Muscle layer of colon (tissue), 2 donors: ENCODE measurements at regions not wholly inside any gene's neighbourhood (a gene's known extent, or its start where the extent isn't known, plus 50 kb on each side); places are given as distances from the start of the nearest gene placed in this dataset.

Experiments used
- H3K27ac ChIP-seq: one replicate; pipeline ENCODE4 v1.7.0; 2013; ENCODE audit warnings: low read depth, mild to moderate bottlenecking, low read length, moderate library complexity
- H3K27me3 ChIP-seq, 2 donors: one replicate each; pipeline ENCODE4 v1.7.0; 2013; ENCODE audit warnings: low read length in 2 of 2, mild to moderate bottlenecking in 2 of 2; ENCODE audit not compliant: insufficient read depth in 2 of 2, control insufficient read depth in 1 of 2
- H3K36me3 ChIP-seq: one replicate; pipeline ENCODE4 v1.7.0; 2013; ENCODE audit warnings: mild to moderate bottlenecking, low read length; ENCODE audit not compliant: insufficient read depth
- H3K4me1 ChIP-seq: one replicate; pipeline ENCODE4 v1.7.0; 2013; ENCODE audit warnings: mild to moderate bottlenecking, low read length; ENCODE audit not compliant: insufficient read depth
- H3K4me3 ChIP-seq, 2 donors: one replicate each; pipeline ENCODE4 v1.7.0; 2013; ENCODE audit warnings: low read length in 2 of 2, low read depth in 1 of 2, mild to moderate bottlenecking in 1 of 2, moderate library complexity in 1 of 2
- H3K9ac ChIP-seq: one replicate; pipeline ENCODE4 v1.7.0; 2013; ENCODE audit warnings: low read length
- H3K9me3 ChIP-seq: one replicate; pipeline ENCODE4 v1.7.0; 2013; ENCODE audit warnings: mild to moderate bottlenecking, low read length
- donor health status: abdominal sarcoma.
- donor health status: Adenocarcinoma of cecum.

DNA sequence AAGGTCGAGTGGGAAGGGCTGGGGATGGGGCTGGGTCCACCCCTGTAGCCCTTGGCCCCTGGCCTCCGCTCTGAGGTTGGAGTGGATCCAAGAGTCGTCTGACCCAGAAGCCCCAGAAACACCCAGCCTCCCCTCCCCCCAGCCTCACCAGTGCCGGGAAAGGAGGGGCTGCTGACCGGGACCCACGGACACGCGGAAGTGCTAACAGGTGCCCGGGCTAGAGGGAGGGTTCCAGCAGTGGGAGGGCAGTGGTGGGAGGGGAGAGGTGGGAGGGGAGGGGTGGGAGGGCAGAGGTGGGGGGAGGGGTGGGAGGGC, 131.8 kb upstream of the NKX1-1 start:
- H3K36me3 ChIP-seq = no peaks in the 10 kb centered on the region
- no peak overlapping the region for H3K4me3 ChIP-seq
- H3K4me1 ChIP-seq = no peaks in the 10 kb centered on the region
- H3K27me3 ChIP-seq = peaks cover 0 to 20% of the 10 kb centered on the region in 2 donors
- no peaks in the 10 kb centered on the region for H3K9me3 ChIP-seq
- H3K9ac ChIP-seq = no peak overlapping the region
- no peak overlapping the region for H3K27ac ChIP-seq

DNA sequence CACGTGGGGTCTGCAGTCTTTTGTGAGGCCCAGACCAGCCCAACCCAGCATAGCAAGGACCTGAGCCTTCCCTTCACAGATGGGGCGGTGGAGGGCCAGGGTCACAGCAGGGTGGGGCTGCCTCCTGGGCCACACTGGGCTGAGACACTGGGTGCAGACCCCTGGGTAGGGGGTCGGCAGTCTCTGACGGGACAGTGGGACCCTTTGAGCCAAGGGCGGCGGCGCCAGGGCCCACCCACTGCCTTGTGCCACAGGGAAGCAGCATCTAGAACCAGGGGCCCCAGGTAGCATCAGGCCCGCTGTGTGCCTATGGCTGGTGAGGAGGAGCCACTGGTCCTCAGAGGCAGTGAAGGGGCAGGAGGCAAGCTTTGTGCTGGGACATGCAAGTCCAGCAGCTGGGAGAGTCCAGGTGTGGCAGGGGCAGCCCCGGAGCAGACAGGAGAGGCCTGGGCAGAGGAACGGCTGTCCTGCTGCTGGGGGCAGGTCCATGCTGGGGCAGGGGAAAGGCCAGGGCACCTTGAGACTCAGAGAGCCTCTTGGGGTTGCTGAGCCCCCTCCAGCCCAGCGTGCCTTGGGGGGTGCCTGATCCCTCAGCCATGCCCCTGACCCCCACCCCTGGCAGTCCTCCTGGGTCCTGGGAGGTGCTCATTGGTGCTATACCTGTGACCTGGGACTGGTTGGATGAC, 131.3 kb upstream of the NKX1-1 start:
- no peak overlapping the region for H3K9ac ChIP-seq
- H3K4me1 ChIP-seq = no peaks in the 10 kb centered on the region
- no peaks in the 10 kb centered on the region for H3K9me3 ChIP-seq
- no peaks in the 10 kb centered on the region for H3K36me3 ChIP-seq
- no peak overlapping the region for H3K4me3 ChIP-seq
- no peak overlapping the region for H3K27ac ChIP-seq
- peaks cover 0 to 24% of the 10 kb centered on the region in 2 donors for H3K27me3 ChIP-seq

DNA sequence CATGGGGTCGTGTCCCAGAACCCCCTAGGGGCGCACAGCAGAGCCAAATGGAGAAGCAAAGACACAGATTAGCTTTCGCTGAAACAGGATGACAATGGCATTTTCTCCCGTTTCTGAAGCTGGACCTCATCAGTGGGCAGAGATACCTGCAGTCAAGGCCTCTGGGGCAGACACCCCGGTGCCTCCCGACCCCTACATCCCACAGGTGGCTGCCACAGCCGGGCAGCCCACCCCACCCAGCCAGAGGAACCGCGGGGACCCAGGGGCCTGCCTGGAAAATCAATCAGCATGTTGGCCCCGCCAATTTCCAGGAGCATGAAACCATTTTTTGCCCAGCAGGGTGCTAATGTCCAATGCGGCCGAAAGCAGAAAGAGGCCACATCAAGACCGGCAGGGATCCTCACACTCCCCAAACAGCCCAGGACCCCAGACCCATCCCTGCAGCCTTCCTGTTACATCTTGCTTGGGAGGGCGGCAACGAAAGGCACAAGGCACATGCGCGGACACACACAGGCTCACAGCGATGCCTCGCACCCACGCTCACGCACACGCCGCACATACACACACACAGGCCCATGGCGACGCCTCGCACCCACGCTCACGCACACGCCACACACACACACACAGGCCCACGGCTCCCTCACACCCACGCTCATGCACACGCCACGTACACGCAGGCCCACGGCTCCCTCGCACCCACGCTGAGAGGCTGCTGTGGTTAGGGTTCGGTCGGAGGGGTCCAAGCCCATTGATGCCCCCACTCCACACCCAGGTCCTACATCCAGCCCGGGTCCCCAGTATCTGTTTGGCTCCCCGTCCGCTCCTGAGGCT, 130.6 kb upstream of the NKX1-1 start:
- Histone ChIP-seq H3K27me3 (peaks cover 0 to 28% of the 10 kb centered on the region in 2 donors), H3K36me3 (no peaks in the 10 kb centered on the region), H3K9me3 (no peaks in the 10 kb centered on the region)

DNA sequence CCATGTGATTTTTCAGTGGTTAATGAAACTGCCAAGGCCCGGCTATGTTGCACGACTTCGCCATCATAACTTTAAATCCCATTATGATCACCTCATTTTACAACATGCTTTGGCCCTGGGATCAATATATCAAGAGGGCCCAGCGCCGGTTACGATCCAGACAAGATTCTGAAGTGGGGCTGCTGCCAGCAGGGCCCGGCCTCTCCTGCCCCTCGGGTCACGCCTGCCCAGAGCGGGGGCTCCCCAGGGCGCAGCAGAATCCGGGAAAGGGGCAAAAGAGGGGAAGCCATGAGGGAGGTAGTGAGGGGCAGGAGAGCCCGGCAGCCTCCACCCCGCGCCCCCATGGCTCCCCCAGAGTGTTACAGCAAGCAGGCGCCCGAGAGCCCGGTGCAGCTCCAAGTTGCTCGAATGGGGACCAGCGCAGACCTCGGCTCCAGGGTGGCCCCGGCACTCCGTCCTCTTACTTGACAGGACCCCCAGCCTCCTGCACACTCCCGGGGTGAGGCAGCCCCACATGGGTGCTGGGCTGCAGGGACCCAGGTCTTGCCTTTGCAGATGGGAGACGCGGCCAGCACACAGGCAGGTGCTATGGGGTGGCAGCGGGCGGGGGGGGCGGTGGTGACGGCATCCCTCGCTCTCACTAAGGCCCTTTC, 129.8 kb upstream of the NKX1-1 start:
- Histone ChIP-seq H3K36me3 (no peaks in the 10 kb centered on the region), H3K4me3 (no peak overlapping the region), H3K9ac (no peak overlapping the region), H3K27me3 (peaks cover 0 to 33% of the 10 kb centered on the region in 2 donors), H3K9me3 (no peaks in the 10 kb centered on the region), H3K27ac (no peak overlapping the region), H3K4me1 (no peaks in the 10 kb centered on the region)

More for the DNA sequence above, 130.6 kb upstream of the NKX1-1 start:
- Histone ChIP-seq H3K4me1 (no peaks in the 10 kb centered on the region), H3K27ac (no peak overlapping the region), H3K4me3 (no peak overlapping the region), H3K9ac (no peak overlapping the region)

DNA sequence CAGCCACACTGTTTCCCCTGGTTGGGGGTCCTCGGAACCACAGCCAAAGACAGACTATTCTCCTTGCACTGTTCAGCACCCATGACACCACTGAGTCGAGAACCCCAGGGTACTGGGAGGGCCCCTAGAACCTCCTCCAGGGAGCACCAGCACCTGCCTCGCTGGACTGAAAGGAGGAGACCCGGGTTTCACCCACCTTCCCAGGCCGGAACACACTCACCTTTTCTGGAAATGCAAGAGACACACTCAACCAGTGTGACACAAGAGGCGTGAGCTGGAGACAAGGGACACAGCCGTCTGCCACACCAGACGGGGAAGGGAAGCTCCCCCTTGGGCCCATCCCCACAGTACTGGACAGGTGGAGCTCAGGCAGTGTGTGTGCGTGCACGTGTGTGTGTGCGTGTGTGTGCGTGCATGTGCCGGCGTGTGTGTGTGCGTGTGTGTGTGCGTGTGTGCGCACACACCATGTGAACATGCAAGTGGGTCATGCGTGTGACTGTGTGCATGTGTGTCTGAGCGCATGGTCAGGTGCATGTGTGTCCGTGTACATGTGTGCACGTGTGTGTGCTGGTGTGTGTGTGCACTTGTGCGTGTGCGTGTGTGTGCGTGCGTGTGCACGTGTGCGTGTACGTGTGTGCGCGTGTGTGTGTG, 128.8 kb upstream of the NKX1-1 start:
- H3K36me3 ChIP-seq = no peaks in the 10 kb centered on the region
- peaks cover 0 to 33% of the 10 kb centered on the region in 2 donors for H3K27me3 ChIP-seq
- H3K4me3 ChIP-seq = no peak overlapping the region
- no peak overlapping the region for H3K9ac ChIP-seq
- no peak overlapping the region for H3K27ac ChIP-seq
- H3K9me3 ChIP-seq = no peaks in the 10 kb centered on the region
- H3K4me1 ChIP-seq = no peaks in the 10 kb centered on the region

DNA sequence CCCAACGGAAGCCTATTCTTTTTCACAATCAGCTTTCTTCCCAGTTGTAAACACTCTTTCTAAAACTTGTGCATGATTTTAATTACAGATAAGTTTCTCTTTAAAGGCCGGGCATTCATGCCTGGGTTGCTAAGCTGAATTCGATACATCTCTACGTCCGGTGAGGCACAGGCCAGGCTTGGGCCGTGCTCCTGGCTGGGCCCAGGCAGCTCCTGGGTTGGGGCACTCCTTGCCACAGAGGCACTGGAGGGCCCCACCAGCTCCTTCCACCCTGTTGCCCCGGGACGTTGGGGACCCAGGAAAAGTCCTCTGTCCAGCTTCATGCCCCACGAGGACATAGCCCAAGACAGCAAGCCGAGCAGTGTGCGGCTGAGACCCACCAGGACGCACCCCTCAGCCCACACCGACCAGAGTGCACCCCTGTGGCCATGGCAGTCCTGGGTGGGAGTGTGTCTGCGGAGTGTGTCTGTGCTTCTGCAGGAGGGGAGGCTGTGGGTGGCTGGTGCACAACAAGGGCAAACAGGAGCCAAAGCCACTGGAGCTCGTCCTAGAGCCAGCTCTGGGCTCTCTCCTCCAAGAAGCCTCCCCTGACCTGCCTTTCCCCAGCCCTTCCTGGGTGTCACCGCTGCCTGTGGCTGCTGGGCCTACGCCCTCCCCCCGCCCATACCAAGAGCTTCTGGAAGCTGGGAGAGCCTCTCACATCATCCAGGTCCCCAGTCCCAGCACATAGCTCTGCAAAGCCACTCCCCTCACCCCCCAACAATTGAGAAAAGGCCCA, 128.0 kb upstream of the NKX1-1 start:
- H3K4me3 ChIP-seq = no peak overlapping the region
- H3K27ac ChIP-seq = no peak overlapping the region
- peaks cover 0 to 33% of the 10 kb centered on the region in 2 donors for H3K27me3 ChIP-seq
- no peaks in the 10 kb centered on the region for H3K36me3 ChIP-seq
- no peaks in the 10 kb centered on the region for H3K9me3 ChIP-seq
- H3K4me1 ChIP-seq = no peaks in the 10 kb centered on the region
- H3K9ac ChIP-seq = no peak overlapping the region

DNA sequence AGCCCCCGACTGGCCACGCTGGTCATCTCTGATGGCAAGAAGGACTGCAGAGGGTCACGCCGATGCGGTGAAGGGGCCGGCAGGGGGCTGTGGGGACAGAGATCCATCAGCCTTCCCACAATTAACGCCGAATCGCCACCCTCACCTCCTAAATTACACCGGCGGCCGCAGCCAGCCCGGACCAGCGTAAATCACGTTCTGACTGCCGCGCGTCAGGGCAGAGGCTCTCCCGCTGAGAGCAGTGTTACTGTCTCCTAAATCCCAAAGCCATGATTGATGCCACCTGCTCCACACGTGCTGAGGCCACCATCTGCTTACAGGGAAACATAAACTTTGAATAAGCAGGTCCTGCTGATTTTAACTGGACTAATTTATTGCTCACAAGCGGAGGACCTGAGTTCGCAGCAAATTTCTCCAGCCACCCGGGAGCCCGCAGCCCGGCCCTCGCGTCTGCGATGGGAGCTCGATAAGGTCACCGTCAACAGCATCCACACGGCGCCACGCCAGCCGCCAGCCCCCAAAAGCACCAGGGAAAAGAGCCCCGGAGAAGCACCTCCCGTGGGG, 127.3 kb upstream of the NKX1-1 start:
- Histone ChIP-seq H3K27me3 (peaks cover 0 to 33% of the 10 kb centered on the region in 2 donors), H3K9ac (no peak overlapping the region), H3K4me1 (no peaks in the 10 kb centered on the region), H3K36me3 (no peaks in the 10 kb centered on the region), H3K27ac (no peak overlapping the region), H3K4me3 (no peak overlapping the region), H3K9me3 (no peaks in the 10 kb centered on the region)

DNA sequence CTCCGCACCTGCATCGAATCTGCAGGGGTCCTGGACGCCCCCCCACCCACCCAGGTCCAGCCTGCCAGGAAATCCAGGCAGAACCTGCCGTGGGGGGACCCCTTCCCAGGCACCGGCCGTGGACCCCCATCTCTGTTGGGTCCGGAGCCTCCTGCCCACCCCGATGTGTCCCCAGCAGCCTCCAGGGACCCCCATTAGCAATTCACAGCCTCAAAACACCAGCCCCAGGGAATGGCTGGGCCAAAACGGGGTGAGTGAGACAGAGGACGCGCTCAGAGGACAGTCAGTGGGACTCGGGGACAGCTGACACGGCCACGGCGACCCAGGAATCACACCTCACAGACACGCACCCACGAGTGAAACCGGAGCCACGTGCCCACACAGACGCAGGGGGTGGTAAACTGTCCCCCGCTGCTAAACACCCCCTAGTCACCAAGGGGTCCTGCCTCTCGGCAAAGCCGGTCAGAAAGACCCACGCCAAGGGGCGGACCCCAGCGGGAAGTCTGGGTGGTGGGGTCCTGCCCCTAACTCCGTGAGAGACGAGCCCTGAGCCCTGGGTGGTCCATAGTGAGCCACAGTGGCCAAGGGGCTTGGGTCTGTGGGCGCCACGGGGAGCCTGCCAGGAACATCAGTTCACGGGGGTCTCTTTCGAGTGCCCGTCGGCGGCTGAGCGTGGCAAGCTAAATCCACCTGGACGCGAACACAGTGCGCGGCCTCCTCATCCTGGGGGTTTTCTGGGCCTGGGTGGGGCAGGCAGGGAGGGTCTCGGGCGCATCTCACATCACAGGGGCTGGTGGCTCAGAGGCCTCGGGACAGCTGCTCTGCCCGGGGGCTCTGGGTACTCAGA, 126.5 kb upstream of the NKX1-1 start:
- no peaks in the 10 kb centered on the region for H3K9me3 ChIP-seq
- H3K36me3 ChIP-seq = no peaks in the 10 kb centered on the region
- H3K27me3 ChIP-seq = peaks cover 0 to 33% of the 10 kb centered on the region in 2 donors
- no peak overlapping the region for H3K27ac ChIP-seq
- no peaks in the 10 kb centered on the region for H3K4me1 ChIP-seq
- no peak overlapping the region for H3K4me3 ChIP-seq
- H3K9ac ChIP-seq = no peak overlapping the region

DNA sequence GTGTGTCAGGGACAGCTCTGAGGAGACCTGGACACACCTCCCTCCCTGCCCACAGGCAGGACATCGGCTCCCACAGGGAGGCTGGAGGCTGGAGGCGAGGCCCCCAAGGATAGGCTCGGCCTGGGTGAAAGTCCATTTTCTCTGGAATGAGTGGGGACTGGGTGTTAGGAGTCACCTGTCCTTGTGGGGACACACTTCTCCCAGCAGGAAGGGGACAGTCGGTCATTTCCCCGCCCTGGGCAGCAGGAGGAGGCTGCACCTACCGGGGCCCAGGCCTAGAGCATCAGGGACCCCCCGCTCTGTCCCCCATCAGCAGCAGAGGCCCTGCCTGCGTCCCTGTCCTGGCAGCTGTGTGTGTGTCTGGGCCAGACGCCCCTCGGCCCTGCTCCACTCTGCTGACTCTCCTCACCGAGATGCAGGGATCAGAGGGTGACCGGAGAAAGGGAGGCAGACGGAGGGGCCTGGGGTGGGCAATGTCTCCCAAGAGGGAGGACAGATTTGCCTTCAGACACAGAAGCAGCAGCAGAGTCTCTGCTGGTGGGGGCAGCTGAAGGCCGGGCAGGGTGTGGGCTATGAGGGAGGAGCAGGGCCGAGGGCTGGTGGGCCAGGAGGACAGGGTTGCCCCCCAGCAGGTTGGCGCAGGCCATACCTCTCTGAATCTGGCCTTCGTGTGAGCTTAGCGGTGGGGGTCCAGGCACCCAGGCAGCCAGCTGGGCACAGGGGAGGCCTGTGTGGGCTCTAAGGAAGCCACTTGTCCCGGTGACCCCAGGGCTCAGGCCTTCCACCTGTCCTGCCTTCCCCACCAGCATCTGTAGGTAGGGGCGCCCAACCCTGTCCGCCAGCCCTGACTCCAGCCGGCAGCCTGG, 125.7 kb upstream of the NKX1-1 start:
- Histone ChIP-seq H3K27ac (no peak overlapping the region), H3K4me3 (no peak overlapping the region), H3K9ac (no peak overlapping the region), H3K36me3 (no peaks in the 10 kb centered on the region), H3K9me3 (no peaks in the 10 kb centered on the region), H3K27me3 (peaks cover 0 to 33% of the 10 kb centered on the region in 2 donors), H3K4me1 (no peaks in the 10 kb centered on the region)
